HepG2 (cell line): ENCODE measurements at regions not wholly inside any gene's neighbourhood (a gene's known extent, or its start where the extent isn't known, plus 50 kb on each side); places are given as distances from the start of the nearest gene placed in this dataset.
A peak's percentile ranks its signal among the peaks of the same experiment; 100 is the strongest.

Experiments used
- ATAC-seq: fragments of 200-7000 bp; cut with Tn5 transposase; 3 replicates; pipeline ENCODE4 v1.9.1; 2020; ENCODE audit warnings: mild to moderate bottlenecking, moderate library complexity
- BruUV-seq: library from RNA; stranded (reverse); fragments of 400-500 nt; replicated peaks from 2 replicates; lab custom pipeline; 2021; lab: Mats Ljungman, UMichigan
- CTCF ChIA-PET: fragments of 300-600 bp; formaldehyde crosslinking; extraction: SDS; loops from one replicate; lab custom pipeline; 2021; ENCODE audit warnings: low total read pairs, inconsistent platforms, low intra/inter-chr PET ratio; lab: Yijun Ruan, JAX
- POLR2A ChIA-PET: fragments of 350-600 bp; sonication (Branson Sonifier 250); formaldehyde crosslinking; loops from one replicate; lab custom pipeline; 2020; ENCODE audit warnings: antibody characterized with exemption, inconsistent platforms; lab: Yijun Ruan, JAX
- DNase-seq: peaks from one replicate; pipeline ENCODE4 v3.0.0-alpha.2; 2015; ENCODE audit warnings: low spot score
- FAIRE-seq: peaks from 3 replicates; lab custom pipeline; 2011; peaks lifted over from hg19 to GRCh38; lab: Jason Lieb, UNC
- H2AFZ ChIP-seq: one replicate; pipeline ENCODE4 v1.6.1; 2011; ENCODE audit warnings: low read length, inconsistent platforms
- H3K27ac ChIP-seq: fragments of 300-600 bp; 3 replicates; pipeline ENCODE4 v1.8.0; 2011; ENCODE audit warnings: mixed run types, mild to moderate bottlenecking, mixed read lengths, low read length, inconsistent platforms; ENCODE audit not compliant: insufficient read depth; ENCODE audit errors: extremely low read length
- H3K27me3 ChIP-seq, 2 experiments: fragments of 200-600 bp in 1 of 2; 2 replicates in 1 of 2; 3 replicates in 1 of 2; pipeline versions ENCODE4 v1.6.0 to v1.8.0; 2011; ENCODE audit warnings: low read length in 2 of 2, mild to moderate bottlenecking in 2 of 2, moderate library complexity in 2 of 2, inconsistent platforms in 1 of 2; ENCODE audit not compliant: insufficient read depth in 2 of 2, control insufficient read depth in 1 of 2
- H3K36me3 ChIP-seq, 2 experiments: fragments of 200-600 bp in 1 of 2; replicated peaks in 1 of 2; 2 replicates in 1 of 2; 3 replicates in 1 of 2; pipeline versions ENCODE4 v1.5.1 to v1.8.0; 2011; ENCODE audit warnings: low read length in 2 of 2, inconsistent platforms in 1 of 2; ENCODE audit not compliant: insufficient read depth in 2 of 2, control insufficient read depth in 1 of 2
- H3K4me1 ChIP-seq: 2 replicates; pipeline ENCODE4 v1.5.1; 2012; ENCODE audit warnings: low read length, inconsistent platforms; ENCODE audit not compliant: insufficient read depth
- H3K4me2 ChIP-seq: 2 replicates; pipeline ENCODE4 v1.6.0; 2011; ENCODE audit warnings: low read depth, low read length, inconsistent platforms
- H3K4me3 ChIP-seq, 3 experiments: fragments of 200-600 bp in 1 of 3; sonication (generic), shearing (Covaris generic) in 1 of 3; replicated peaks in 1 of 3; 2 replicates each; pipeline ENCODE4 v1.5.1; 2011 to 2016; ENCODE audit warnings: low read length in 3 of 3, inconsistent platforms in 2 of 3, low read depth in 2 of 3, mild to moderate bottlenecking in 2 of 3, control low read depth in 1 of 3, mixed read lengths in 1 of 3; ENCODE audit not compliant: insufficient read depth in 1 of 3
- H3K79me2 ChIP-seq: one replicate; pipeline ENCODE4 v1.6.1; 2011; ENCODE audit warnings: low read length, inconsistent platforms; ENCODE audit not compliant: insufficient read depth
- H3K9ac ChIP-seq: 2 replicates; pipeline ENCODE4 v1.6.0; 2011; ENCODE audit warnings: mild to moderate bottlenecking, low read depth, low read length, inconsistent platforms; ENCODE audit not compliant: insufficient read depth
- H3K9me3 ChIP-seq: 2 replicates; pipeline ENCODE4 v1.5.1; 2012; ENCODE audit warnings: mild to moderate bottlenecking, low read length
- H4K20me1 ChIP-seq: 2 replicates; pipeline ENCODE4 v1.6.0; 2011; ENCODE audit warnings: inconsistent platforms, mild to moderate bottlenecking, low read length, moderate library complexity; ENCODE audit not compliant: insufficient read depth
- GABPB1 ChIP-seq: IDR thresholded peaks from 2 replicates; pipeline ENCODE4 v1.6.1; 2016; ENCODE audit warnings: mild to moderate bottlenecking, missing genetic modification reagents, moderate library complexity, missing compliant biosample characterization
- HHEX ChIP-seq: IDR thresholded peaks from 2 replicates; pipeline ENCODE4 v1.6.1; 2016; ENCODE audit warnings: control low read depth
- HIC2 ChIP-seq: sonication (generic); formaldehyde crosslinking; IDR thresholded peaks from 2 replicates; pipeline ENCODE4 v1.9.0; 2022; ENCODE audit warnings: low read depth, missing genetic modification reagents
- HIVEP1 ChIP-seq: sonication (generic); formaldehyde crosslinking; IDR thresholded peaks from 2 replicates; pipeline ENCODE4 v1.4.0; 2020; ENCODE audit warnings: mild to moderate bottlenecking, missing genetic modification reagents
- IKZF1 ChIP-seq: fragments of 450-650 bp; IDR thresholded peaks from 2 replicates; pipeline ENCODE4 v1.7.1; 2016
- IRF1 ChIP-seq: sonication (generic); formaldehyde crosslinking; IDR thresholded peaks from 2 replicates; pipeline ENCODE4 v1.4.0; 2020; ENCODE audit warnings: low read depth, mild to moderate bottlenecking, missing genetic modification reagents
- MAX ChIP-seq: IDR thresholded peaks from 2 replicates; pipeline ENCODE4 v1.6.1; 2012; ENCODE audit warnings: inconsistent platforms
- SIN3A ChIP-seq: IDR thresholded peaks from 2 replicates; pipeline ENCODE4 v1.6.1; 2011; ENCODE audit warnings: low read depth, mild to moderate bottlenecking, control low read depth, low read length, borderline replicate concordance
- SP1 ChIP-seq, 2 experiments: fragments of 450-650 bp in 1 of 2; sonication (generic) in 1 of 2; formaldehyde crosslinking in 1 of 2; IDR thresholded peaks; 2 replicates each; pipeline versions ENCODE4 v1.4.0 to v1.6.1; 2016 to 2020; ENCODE audit warnings: missing genetic modification reagents in 1 of 2
- STAG1 ChIP-seq: sonication (generic); formaldehyde crosslinking; IDR thresholded peaks from 2 replicates; pipeline ENCODE4 v1.4.0; 2020; ENCODE audit warnings: missing genetic modification reagents
- TCF12 ChIP-seq, 2 experiments: fragments of 450-650 bp in 1 of 2; sonication (generic) in 1 of 2; formaldehyde crosslinking in 1 of 2; IDR thresholded peaks; 2 replicates each; pipeline versions ENCODE4 v1.6.1 to v1.8.0; 2017 to 2022; ENCODE audit warnings: antibody characterized with exemption in 1 of 2, mild to moderate bottlenecking in 1 of 2, missing genetic modification reagents in 1 of 2, moderate library complexity in 1 of 2
- ZIK1 ChIP-seq: sonication (generic); formaldehyde crosslinking; IDR thresholded peaks from 2 replicates; pipeline ENCODE4 v1.5.0; 2020; ENCODE audit warnings: mild to moderate bottlenecking, low read depth, missing genetic modification reagents, borderline replicate concordance
- ZNF430 ChIP-seq: sonication (generic); formaldehyde crosslinking; IDR thresholded peaks from 2 replicates; pipeline ENCODE4 v1.9.0; 2021; ENCODE audit warnings: mild to moderate bottlenecking, missing genetic modification reagents
- ZNF432 ChIP-seq: sonication (generic); formaldehyde crosslinking; IDR thresholded peaks from 2 replicates; pipeline ENCODE4 v1.5.0; 2020; ENCODE audit warnings: missing genetic modification reagents, mild to moderate bottlenecking, borderline replicate concordance
- ZNF460 ChIP-seq: sonication (generic); formaldehyde crosslinking; IDR thresholded peaks from 2 replicates; pipeline ENCODE4 v1.5.1; 2020; ENCODE audit warnings: missing genetic modification reagents, mild to moderate bottlenecking, borderline replicate concordance
- ZNF562 ChIP-seq: sonication (generic); formaldehyde crosslinking; IDR thresholded peaks from 2 replicates; pipeline ENCODE4 v1.8.0; 2022; ENCODE audit warnings: missing genetic modification reagents, borderline replicate concordance
- ZNF800 ChIP-seq: sonication (generic); formaldehyde crosslinking; IDR thresholded peaks from 2 replicates; pipeline ENCODE4 v1.4.0; 2020; ENCODE audit warnings: missing genetic modification reagents
- WGBS: methylation state at CpG from one replicate; pipeline ENCODE4 v1.1.6; 2017; ENCODE audit warnings: low lambda C conversion rate; 5-methylcytosine and 5-hydroxymethylcytosine counted together
- in situ Hi-C: cut with HindIII; loops from 2 replicates; pipeline ENCODE4 v1.10.0; 2017; ENCODE audit warnings: low pct_unique_long_range_greater_than_20kb; ENCODE audit not compliant: extremely low pct_ligation_motif_present
- intact Hi-C: fragments of 100-400 bp; cut with micrococcal nuclease; formaldehyde crosslinking; loops from one replicate; pipeline ENCODE4 v1.10.0; 2022; ENCODE audit not compliant: unreplicated experiment

- WGBS, result 2% methylated on average over 8 of the region's 10 CpGs
Observed at GRCh38 chr16:79768276-79768970, 167.9 kb upstream of the MAF start.

More at GRCh38 chr16:79768276-79768970, 167.9 kb upstream of the MAF start:
- DNase-seq, result no peak
- Histone ChIP-seq H3K27ac (no peak overlapping the region), H3K4me3 (peak overlapping the region in 2 of 3 experiments; percentile 19 to 25; a peak in 2 of 6 replicates), H4K20me1 (no peaks in the 10 kb centered on the region), H2AFZ (peak overlapping the region; percentile 63), H3K79me2 (no peaks in the 10 kb centered on the region), H3K9me3 (no peaks in the 10 kb centered on the region), H3K36me3 (no peaks in the 10 kb centered on the region), H3K4me2 (peak overlapping the region; percentile 62), H3K27me3 (peaks cover 0 to 24% of the 10 kb centered on the region in 2 experiments; a peak in 2 of 5 replicates), H3K4me1 (peaks cover 33% of the 10 kb centered on the region), H3K9ac (no peak overlapping the region)
- POLR2A ChIA-PET, result no interaction called here
- CTCF ChIA-PET, result interaction anchor here (1.3 to 2.0 kb wide), 2 partner anchors 316 to 758 kb away, joined by 6 to 7 read pairs; no protein-coding TSS in a partner anchor
- no TSS peak for BruUV-seq
- ATAC-seq, result peak; percentile 4; the same call in 1 of the 3 replicates
- no peak for TF ChIP-seq IRF1 (CRISPR knock-in tag)
- TF ChIP-seq GABPB1, result no peak
- no peak for TF ChIP-seq ZIK1 (CRISPR knock-in tag)
- no peak for TF ChIP-seq MAX
- TF ChIP-seq SIN3A, result no peak
- no peak for TF ChIP-seq SP1 (IDR thresholded peaks at IDR 0.05)
- TF ChIP-seq SP1 (CRISPR knock-in tag; IDR thresholded peaks at IDR 0.05), result no peak
- 0 out of 2 replicates have a peak, but pooled peaks have one; percentile 36 for TF ChIP-seq ZNF800 (CRISPR knock-in tag)
- TF ChIP-seq STAG1 (CRISPR knock-in tag), result no peak
- no peak for TF ChIP-seq ZNF432
- TF ChIP-seq ZNF460 (CRISPR knock-in tag), result no peak
- TF ChIP-seq ZNF562, result no peak
- TF ChIP-seq HIVEP1 (CRISPR knock-in tag), result no peak
- TF ChIP-seq ZNF430 (CRISPR knock-in tag), result peak; percentile 21; the same call in 1 of the 2 replicates
- no peak for TF ChIP-seq HIC2
- no peak for TF ChIP-seq TCF12 (IDR thresholded peaks at IDR 0.05)
- TF ChIP-seq TCF12 (CRISPR knock-in tag; IDR thresholded peaks at IDR 0.05), result no peak
- TF ChIP-seq HHEX (CRISPR knock-in tag), result no peak
- TF ChIP-seq IKZF1, result no peak
- intact Hi-C loops (no loop called here), in situ Hi-C loops (no loop called here)
- FAIRE-seq, result no peak
